ENCODE measurements at regions not wholly inside any gene's neighbourhood (a gene's known extent, or its start where the extent isn't known, plus 50 kb on each side); places are given as distances from the start of the nearest gene placed in this dataset.

GRCh38 chr5:139733698-139734538 is 61.7 kb upstream of the PSD2 start:
- no peak for DNase-seq (ENCODE audit: low read depth)

- no peak for DNase-seq (ENCODE audit: low read depth)
These were observed 61.1 kb upstream of the PSD2 start for GRCh38 chr5:139734539-139734916.

- DNase-seq (ENCODE audit: low read depth) = no peak
These were observed 57.1 kb upstream of the PSD2 start for GRCh38 chr5:139738193-139739149.

GRCh38 chr5:139739150-139739974 is 56.2 kb upstream of the PSD2 start:
- DNase-seq (ENCODE audit: low read depth) = no peak

- no peak for DNase-seq (ENCODE audit: low read depth)
These were observed 55.2 kb upstream of the PSD2 start for GRCh38 chr5:139740138-139740991.

- DNase-seq (ENCODE audit: low read depth) = no peak
These were observed 54.5 kb upstream of the PSD2 start for GRCh38 chr5:139740992-139741672.

GRCh38 chr5:139741823-139742172 is 53.8 kb upstream of the PSD2 start:
- no peak for DNase-seq (ENCODE audit: low read depth)

- DNase-seq (ENCODE audit: low read depth) = no peak
These were observed 53.3 kb upstream of the PSD2 start for GRCh38 chr5:139742173-139742903.

- no peak for DNase-seq (ENCODE audit: low read depth)
These were observed 52.4 kb upstream of the PSD2 start for GRCh38 chr5:139743001-139743771.

- DNase-seq (ENCODE audit: low read depth) = no peak
These were observed 51.8 kb upstream of the PSD2 start for GRCh38 chr5:139743804-139744203.

GRCh38 chr5:139744471-139745131 is 51.0 kb upstream of the PSD2 start:
- no peak for DNase-seq (ENCODE audit: low read depth)

GRCh38 chr5:139745132-139745799 is 50.3 kb upstream of the PSD2 start:
- peak; percentile 61 for DNase-seq (ENCODE audit: low read depth)

GRCh38 chr5:139745800-139746690 is 49.6 kb upstream of the PSD2 start:
- DNase-seq (ENCODE audit: low read depth) = no peak
